ENCODE measurements at regions not wholly inside any gene's neighbourhood (a gene's known extent, or its start where the extent isn't known, plus 50 kb on each side); places are given as distances from the start of the nearest gene placed in this dataset.

- TF ChIP-seq HOXA7 (CRISPR knock-in tag; IDR thresholded peaks at IDR 0.05) (no peak), GATA3 (IDR thresholded peaks at IDR 0.05; ENCODE audit: borderline replicate concordance) (peak; percentile 78), RCOR1 (IDR thresholded peaks at IDR 0.05; ENCODE audit: low read depth, low read length) (no peak), ZNF302 (CRISPR knock-in tag; IDR thresholded peaks at IDR 0.05) (no peak), BHLHE40 (IDR thresholded peaks at IDR 0.05; ENCODE audit: low read depth, low read length) (no peak), USF2 (IDR thresholded peaks at IDR 0.05) (no peak), POLR2A (IDR thresholded peaks at IDR 0.05; ENCODE audit: low read length) (no peak), FOSL2 (IDR thresholded peaks at IDR 0.05) (peak; percentile 69), FOSL2 (CRISPR knock-in tag; IDR thresholded peaks at IDR 0.05) (peak; percentile 88), HEYL (CRISPR knock-in tag; IDR thresholded peaks at IDR 0.05) (no peak), REST (IDR thresholded peaks at IDR 0.05) (no peak), ESRRA (IDR thresholded peaks at IDR 0.05; ENCODE audit: borderline replicate concordance, low read length) (no peak), TFCP2L1 (CRISPR knock-in tag; IDR thresholded peaks at IDR 0.05) (no peak), CTCF (IDR thresholded peaks at IDR 0.05) (no peak), RARB (CRISPR knock-in tag; IDR thresholded peaks at IDR 0.05) (no peak), KDM1A (IDR thresholded peaks at IDR 0.05; ENCODE audit: low read depth) (no peak)
- TF ChIP-seq, protein P1, sequence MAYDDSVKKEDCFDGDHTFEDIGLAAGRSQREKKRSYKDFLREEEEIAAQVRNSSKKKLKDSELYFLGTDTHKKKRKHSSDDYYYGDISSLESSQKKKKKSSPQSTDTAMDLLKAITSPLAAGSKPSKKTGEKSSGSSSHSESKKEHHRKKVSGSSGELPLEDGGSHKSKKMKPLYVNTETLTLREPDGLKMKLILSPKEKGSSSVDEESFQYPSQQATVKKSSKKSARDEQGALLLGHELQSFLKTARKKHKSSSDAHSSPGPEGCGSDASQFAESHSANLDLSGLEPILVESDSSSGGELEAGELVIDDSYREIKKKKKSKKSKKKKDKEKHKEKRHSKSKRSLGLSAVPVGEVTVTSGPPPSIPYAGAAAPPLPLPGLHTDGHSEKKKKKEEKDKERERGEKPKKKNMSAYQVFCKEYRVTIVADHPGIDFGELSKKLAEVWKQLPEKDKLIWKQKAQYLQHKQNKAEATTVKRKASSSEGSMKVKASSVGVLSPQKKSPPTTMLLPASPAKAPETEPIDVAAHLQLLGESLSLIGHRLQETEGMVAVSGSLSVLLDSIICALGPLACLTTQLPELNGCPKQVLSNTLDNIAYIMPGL (CRISPR knock-in tag; IDR thresholded peaks at IDR 0.05; ENCODE audit: borderline replicate concordance) = no peak
These were observed 392.8 kb downstream of the GPM6A start (continued) for GRCh38 chr4:175419236-175419718.

DNA sequence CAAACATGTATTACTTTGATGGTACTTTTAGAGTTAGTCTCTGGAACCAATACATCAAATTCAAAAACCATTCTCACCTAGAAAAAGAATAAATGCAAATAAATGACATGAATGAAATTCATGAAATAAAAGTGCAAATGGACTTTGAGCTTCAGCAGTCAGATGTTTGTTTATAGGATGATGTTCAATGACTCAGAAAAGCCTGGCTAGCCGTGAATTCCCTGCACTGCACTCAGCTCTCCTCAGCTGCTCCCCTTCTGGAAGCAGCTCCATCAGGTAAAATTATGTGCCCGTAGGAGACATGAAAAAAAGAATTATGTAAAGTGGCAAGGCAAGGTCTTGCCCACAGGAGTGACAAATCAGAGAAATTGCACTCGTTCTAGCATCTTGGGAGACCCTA is 390.6 kb downstream of the GPM6A start:
- no peak overlapping the region for H3K4me3 ChIP-seq
- peaks cover 43% of the 10 kb centered on the region for H3K4me1 ChIP-seq
- H3K4me2 ChIP-seq = peak overlapping the region; percentile 55
- peaks cover 18% of the 10 kb centered on the region for H3K9me3 ChIP-seq
- ChIA-PET POLR2A (interaction anchor here (0.9 to 1.1 kb wide), 2 partner anchors 110 to 592 kb away, joined by 4 to 5 read pairs; no protein-coding TSS in a partner anchor), CTCF (interaction anchor here (1.5 kb wide), 1 partner anchor 115 kb away, joined by 7 read pairs; no protein-coding TSS in a partner anchor)
- ATAC-seq (peak; percentile 57 to 82; a peak in 4 of 6 replicates), FAIRE-seq (no peak), DNase-seq (ENCODE audit: low read depth in 1 of 2, low spot score in 1 of 2) (peak; percentile 52 to 81)
- 0% methylated on average over 3 of the region's 3 CpGs for WGBS (ENCODE audit: missing lambda C conversion rate)
- TF ChIP-seq EP300 (IDR thresholded peaks at IDR 0.05) (peak; percentile 27 to 53; a peak in 2 of 5 replicates), JUN (IDR thresholded peaks at IDR 0.05) (peak; percentile 46 to 66; a peak in 2 of 5 replicates), FOSL2 (IDR thresholded peaks at IDR 0.05) (peak; percentile 66; the same call in 1 of the 2 replicates), FOSL2 (CRISPR knock-in tag; IDR thresholded peaks at IDR 0.05) (peak; percentile 86), EHF (CRISPR knock-in tag; IDR thresholded peaks at IDR 0.05) (no peak), ESRRA (IDR thresholded peaks at IDR 0.05; ENCODE audit: borderline replicate concordance, low read length) (no peak), SMC3 (IDR thresholded peaks at IDR 0.05) (peak; percentile 40; the same call in 2 of the 3 replicates), RAD21 (conservative IDR thresholded peaks at IDR 0.05 in 1 of 2, IDR thresholded peaks at IDR 0.05 in 1 of 2) (peak; percentile 11 to 43; a peak in 3 of 5 replicates), GATA3 (IDR thresholded peaks at IDR 0.05; ENCODE audit: borderline replicate concordance) (peak; percentile 44; the same call in 1 of the 2 replicates), RFX5 (IDR thresholded peaks at IDR 0.05) (no peak), JUNB (IDR thresholded peaks at IDR 0.05) (peak; percentile 75), HDAC2 (IDR thresholded peaks at IDR 0.05) (no peak), CEBPB (IDR thresholded peaks at IDR 0.05) (0 out of 4 replicates have a peak, but pooled peaks of 1 of the 2 experiments have one; percentile 20), ZSCAN20 (CRISPR knock-in tag; IDR thresholded peaks at IDR 0.05) (0 out of 2 replicates have a peak, but pooled peaks have one; percentile 20), RCOR1 (IDR thresholded peaks at IDR 0.05; ENCODE audit: low read depth, low read length) (no peak)
- H3K27ac ChIP-seq = peak overlapping the region; percentile 85 to 93
